ENCODE measurements at regions not wholly inside any gene's neighbourhood (a gene's known extent, or its start where the extent isn't known, plus 50 kb on each side); places are given as distances from the start of the nearest gene placed in this dataset.

DNA sequence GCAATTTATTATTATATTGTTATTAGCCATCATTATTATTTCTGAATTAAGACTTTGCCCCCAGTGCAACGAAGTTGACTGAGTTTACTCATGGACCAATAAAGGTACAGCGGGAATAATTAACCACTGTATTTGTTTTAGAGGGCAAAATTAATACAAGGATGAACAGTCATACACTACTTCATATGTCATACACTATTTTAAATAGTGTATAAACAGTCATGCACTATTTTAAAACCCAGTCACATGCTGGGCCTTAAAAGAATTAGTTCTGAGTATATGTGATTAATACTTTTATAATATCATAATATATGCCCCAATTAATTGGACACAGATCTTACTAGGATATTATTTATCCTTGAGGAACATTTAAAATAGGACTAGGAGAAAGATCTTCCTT, 125.3 kb upstream of the NANOGP8 start:
- H3K36me3 Mint-ChIP-seq = no peaks in the 10 kb centered on the region
- H3K4me1 Mint-ChIP-seq (ENCODE audit: low read depth in 2 of 2) = no peaks in the 10 kb centered on the region
- ATAC-seq = no peak
- DNase-seq (ENCODE audit: low spot score) = no peak
- H3K27ac Mint-ChIP-seq = no peak overlapping the region
- no peak overlapping the region for H3K4me3 Mint-ChIP-seq
- H3K27me3 Mint-ChIP-seq = no peaks in the 10 kb centered on the region
- no peaks in the 10 kb centered on the region for H3K9me3 Mint-ChIP-seq

- no peak for DNase-seq (ENCODE audit: low spot score)
- Mint-ChIP-seq H3K4me3 (no peak overlapping the region), H3K27me3 (no peaks in the 10 kb centered on the region), H3K27ac (no peak overlapping the region), H3K36me3 (no peaks in the 10 kb centered on the region), H3K9me3 (no peaks in the 10 kb centered on the region), H3K4me1 (ENCODE audit: low read depth in 2 of 2) (no peaks in the 10 kb centered on the region)
- ATAC-seq = no peak
Measured at GRCh38 chr15:35209838-35210237, 124.7 kb upstream of the NANOGP8 start.

- no peak for DNase-seq (ENCODE audit: low spot score)
- no peaks in the 10 kb centered on the region for H3K27me3 Mint-ChIP-seq
- no peak overlapping the region for H3K27ac Mint-ChIP-seq
- H3K4me1 Mint-ChIP-seq (ENCODE audit: low read depth in 2 of 2) = no peaks in the 10 kb centered on the region
- no peak overlapping the region for H3K4me3 Mint-ChIP-seq
- no peaks in the 10 kb centered on the region for H3K9me3 Mint-ChIP-seq
- no peaks in the 10 kb centered on the region for H3K36me3 Mint-ChIP-seq
- no peak for ATAC-seq
Measured at GRCh38 chr15:35208353-35208752, 123.3 kb upstream of the NANOGP8 start.

DNA sequence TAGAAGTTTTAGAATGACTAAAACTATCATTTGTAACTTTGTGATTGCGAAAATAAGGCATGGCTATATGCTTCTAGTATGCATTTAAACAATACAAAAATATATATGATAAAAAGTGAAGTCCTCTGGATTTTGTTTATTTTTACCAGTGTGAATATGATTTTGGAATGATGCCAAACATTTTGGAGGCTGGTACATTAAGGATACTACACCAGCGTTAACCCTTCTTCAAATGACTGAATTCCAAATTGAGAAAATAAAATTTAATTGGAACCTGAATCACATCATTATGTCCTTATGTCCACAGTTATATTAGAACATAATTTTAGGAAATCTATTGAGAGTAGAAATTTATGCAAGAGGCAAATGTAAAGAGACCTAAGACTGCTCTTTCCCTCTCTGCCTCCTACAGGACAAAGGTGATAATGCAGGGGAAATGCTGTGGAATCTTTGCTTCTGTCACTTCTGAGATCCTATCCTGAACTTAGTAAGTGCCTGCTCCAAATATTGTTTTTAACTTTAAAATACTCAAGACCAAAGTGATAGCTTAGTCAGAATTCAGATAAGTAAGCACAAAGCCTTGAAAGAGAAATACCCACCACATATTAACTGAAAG, 121.1 kb upstream of the NANOGP8 start:
- Mint-ChIP-seq H3K27ac (no peak overlapping the region), H3K27me3 (no peaks in the 10 kb centered on the region), H3K4me1 (ENCODE audit: low read depth in 2 of 2) (no peaks in the 10 kb centered on the region), H3K4me3 (no peak overlapping the region), H3K9me3 (no peaks in the 10 kb centered on the region), H3K36me3 (no peaks in the 10 kb centered on the region)
- no peak for DNase-seq (ENCODE audit: low spot score)
- ATAC-seq = no peak

- no peaks in the 10 kb centered on the region for H3K27me3 Mint-ChIP-seq
- no peaks in the 10 kb centered on the region for H3K4me1 Mint-ChIP-seq (ENCODE audit: low read depth in 2 of 2)
- DNase-seq (ENCODE audit: low spot score) (no peak), ATAC-seq (no peak)
- no peak overlapping the region for H3K4me3 Mint-ChIP-seq
- H3K9me3 Mint-ChIP-seq = no peaks in the 10 kb centered on the region
- H3K27ac Mint-ChIP-seq = no peak overlapping the region
- H3K36me3 Mint-ChIP-seq = no peaks in the 10 kb centered on the region
Measured at GRCh38 chr15:35198197-35198596, 113.1 kb upstream of the NANOGP8 start.

- H3K9me3 Mint-ChIP-seq = no peaks in the 10 kb centered on the region
- H3K27ac Mint-ChIP-seq = no peak overlapping the region
- no peak for ATAC-seq
- no peaks in the 10 kb centered on the region for H3K27me3 Mint-ChIP-seq
- H3K36me3 Mint-ChIP-seq = no peaks in the 10 kb centered on the region
- no peak for DNase-seq (ENCODE audit: low spot score)
- no peaks in the 10 kb centered on the region for H3K4me1 Mint-ChIP-seq (ENCODE audit: low read depth in 2 of 2)
- H3K4me3 Mint-ChIP-seq = no peak overlapping the region
Measured at GRCh38 chr15:35197754-35198153, 112.7 kb upstream of the NANOGP8 start.

GRCh38 chr15:35197306-35197705, 112.2 kb upstream of the NANOGP8 start:
- ATAC-seq (no peak), DNase-seq (ENCODE audit: low spot score) (no peak)
- Mint-ChIP-seq H3K27ac (no peak overlapping the region), H3K27me3 (no peaks in the 10 kb centered on the region), H3K9me3 (no peaks in the 10 kb centered on the region), H3K4me3 (no peak overlapping the region), H3K36me3 (no peaks in the 10 kb centered on the region), H3K4me1 (ENCODE audit: low read depth in 2 of 2) (no peaks in the 10 kb centered on the region)

DNA sequence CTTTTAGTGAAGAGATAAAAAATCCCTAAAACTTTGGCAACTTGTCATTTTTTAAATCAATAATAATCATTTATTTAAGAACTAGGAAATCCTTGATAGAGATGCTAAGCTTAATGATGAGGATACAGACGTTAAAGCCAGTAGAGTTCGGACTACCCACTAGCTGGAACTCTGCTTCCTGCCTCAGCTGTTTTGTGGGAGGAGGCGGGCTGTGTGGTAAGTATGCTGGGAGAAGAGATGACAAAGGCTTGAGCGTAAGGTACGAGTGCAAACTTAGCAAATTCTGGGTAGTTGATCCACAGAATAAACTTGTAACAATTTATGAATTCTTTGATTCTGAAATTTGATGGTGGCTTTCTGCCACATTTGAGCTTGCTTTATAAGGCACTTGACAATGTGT, 111.2 kb upstream of the NANOGP8 start:
- Mint-ChIP-seq H3K36me3 (peaks cover 8% of the 10 kb centered on the region), H3K4me1 (ENCODE audit: low read depth in 2 of 2) (no peaks in the 10 kb centered on the region), H3K4me3 (no peak overlapping the region), H3K27me3 (no peaks in the 10 kb centered on the region), H3K9me3 (peaks cover 6% of the 10 kb centered on the region), H3K27ac (no peak overlapping the region)
- ATAC-seq (no peak), DNase-seq (ENCODE audit: low spot score) (no peak)

- ATAC-seq (no peak), DNase-seq (ENCODE audit: low spot score) (no peak)
- H3K4me1 Mint-ChIP-seq (ENCODE audit: low read depth in 2 of 2) = no peaks in the 10 kb centered on the region
- H3K4me3 Mint-ChIP-seq = no peak overlapping the region
- H3K36me3 Mint-ChIP-seq = peaks cover 9% of the 10 kb centered on the region
- H3K9me3 Mint-ChIP-seq = peaks cover 8% of the 10 kb centered on the region
- H3K27ac Mint-ChIP-seq = no peak overlapping the region
- H3K27me3 Mint-ChIP-seq = no peaks in the 10 kb centered on the region
Measured at GRCh38 chr15:35195649-35196048, 110.6 kb upstream of the NANOGP8 start.

DNA sequence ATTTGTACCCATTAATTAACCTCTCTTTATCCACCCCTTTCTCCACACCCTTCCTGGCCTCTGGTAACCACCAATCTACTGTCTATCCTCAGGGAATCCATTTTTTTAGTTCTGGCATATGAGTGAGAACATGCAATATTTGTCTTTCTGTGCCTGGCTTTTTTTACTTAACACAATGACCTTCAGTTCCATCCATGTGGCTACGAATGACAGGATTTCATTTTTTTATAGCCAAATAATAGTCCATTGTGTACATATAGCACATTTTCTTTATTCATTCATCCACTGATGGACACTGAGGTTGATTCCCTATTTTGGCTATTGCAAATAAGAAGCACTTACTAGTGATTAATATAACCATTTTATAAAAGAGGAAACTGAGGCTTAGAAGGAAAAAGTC, 109.9 kb upstream of the NANOGP8 start:
- Mint-ChIP-seq H3K4me3 (no peak overlapping the region), H3K36me3 (peaks cover 11% of the 10 kb centered on the region), H3K4me1 (ENCODE audit: low read depth in 2 of 2) (no peaks in the 10 kb centered on the region), H3K27me3 (no peaks in the 10 kb centered on the region), H3K9me3 (peaks cover 13% of the 10 kb centered on the region), H3K27ac (no peak overlapping the region)
- no peak for ATAC-seq
- no peak for DNase-seq (ENCODE audit: low spot score)

DNA sequence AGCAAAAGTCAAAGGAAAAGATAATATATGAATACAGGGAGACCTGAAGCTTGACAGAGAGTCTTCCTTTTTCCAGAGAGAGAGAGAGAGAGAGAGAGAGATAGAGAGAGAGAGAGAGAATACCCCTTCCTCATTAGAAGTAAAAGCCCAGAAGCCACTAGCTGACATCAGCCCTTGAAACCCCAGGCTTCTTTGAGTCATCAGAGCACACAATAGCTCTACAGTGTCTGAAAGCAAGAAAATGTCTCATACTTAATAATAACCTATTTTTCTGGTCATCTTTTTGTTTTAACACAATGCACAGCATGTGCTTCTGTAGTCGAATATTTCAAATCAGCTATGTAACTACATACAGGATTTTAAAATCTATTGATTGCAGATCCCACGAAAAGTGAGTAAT, 109.2 kb upstream of the NANOGP8 start:
- Mint-ChIP-seq H3K27ac (no peak overlapping the region), H3K9me3 (peaks cover 20% of the 10 kb centered on the region), H3K4me1 (ENCODE audit: low read depth in 2 of 2) (no peaks in the 10 kb centered on the region), H3K36me3 (peaks cover 16% of the 10 kb centered on the region), H3K27me3 (no peaks in the 10 kb centered on the region), H3K4me3 (no peak overlapping the region)
- DNase-seq (ENCODE audit: low spot score) (no peak), ATAC-seq (no peak)

GRCh38 chr15:35191783-35192182, 106.7 kb upstream of the NANOGP8 start:
- no peak for ATAC-seq
- Mint-ChIP-seq H3K9me3 (peaks cover 22% of the 10 kb centered on the region), H3K36me3 (peaks cover 16% of the 10 kb centered on the region), H3K27ac (no peak overlapping the region), H3K4me1 (ENCODE audit: low read depth in 2 of 2) (no peaks in the 10 kb centered on the region), H3K4me3 (no peak overlapping the region), H3K27me3 (no peaks in the 10 kb centered on the region)
- DNase-seq (ENCODE audit: low spot score) = no peak

DNA sequence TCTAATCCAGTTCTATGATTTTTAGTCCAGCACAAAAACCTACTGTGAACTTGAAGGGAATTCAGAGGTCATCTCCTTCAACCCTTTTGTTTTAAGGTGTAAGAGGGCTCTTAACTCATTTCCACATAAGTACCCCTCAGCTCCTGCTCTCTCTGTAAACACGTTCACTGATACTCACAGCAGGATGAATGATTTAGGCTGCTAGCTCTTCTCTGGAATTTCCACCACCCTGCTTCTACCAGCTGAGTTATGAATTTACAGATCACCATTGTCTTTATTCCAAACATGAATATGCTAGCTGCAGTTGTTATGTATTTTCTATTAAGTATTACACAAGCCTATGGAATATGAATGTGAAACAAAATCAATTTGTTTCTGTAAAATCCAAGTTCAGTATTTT, 101.3 kb upstream of the NANOGP8 start:
- Mint-ChIP-seq H3K27me3 (no peaks in the 10 kb centered on the region), H3K4me1 (ENCODE audit: low read depth in 2 of 2) (no peaks in the 10 kb centered on the region), H3K27ac (no peak overlapping the region), H3K9me3 (peaks cover 16% of the 10 kb centered on the region), H3K4me3 (no peak overlapping the region), H3K36me3 (peaks cover 10% of the 10 kb centered on the region)
- ATAC-seq (no peak), DNase-seq (ENCODE audit: low spot score) (no peak)

- Mint-ChIP-seq H3K27ac (no peak overlapping the region), H3K36me3 (peaks cover 2% of the 10 kb centered on the region), H3K27me3 (no peaks in the 10 kb centered on the region), H3K9me3 (peaks cover 5% of the 10 kb centered on the region), H3K4me1 (ENCODE audit: low read depth in 2 of 2) (no peaks in the 10 kb centered on the region), H3K4me3 (no peak overlapping the region)
- ATAC-seq (no peak), DNase-seq (ENCODE audit: low spot score) (no peak)
Measured at GRCh38 chr15:35184646-35185045, 99.6 kb upstream of the NANOGP8 start.

GRCh38 chr15:35182841-35183479, 97.9 kb upstream of the NANOGP8 start:
- no peak overlapping the region for H3K4me3 Mint-ChIP-seq
- no peak for DNase-seq (ENCODE audit: low spot score)
- no peak for ATAC-seq
- H3K36me3 Mint-ChIP-seq = no peaks in the 10 kb centered on the region
- H3K27ac Mint-ChIP-seq = no peak overlapping the region
- no peaks in the 10 kb centered on the region for H3K27me3 Mint-ChIP-seq
- no peaks in the 10 kb centered on the region for H3K4me1 Mint-ChIP-seq (ENCODE audit: low read depth in 2 of 2)
- H3K9me3 Mint-ChIP-seq = no peaks in the 10 kb centered on the region

All from natural killer cell treated with Interleukin-12 subunit alpha and Interleukin-12 subunit beta and Interleukin-15 and Interleukin-18, amount 100 ng/mL, for 72 hours (primary cell).